Testis (tissue), 2 donors: ENCODE measurements at regions not wholly inside any gene's neighbourhood (a gene's known extent, or its start where the extent isn't known, plus 50 kb on each side); places are given as distances from the start of the nearest gene placed in this dataset.

Source experiments
- CTCF ChIP-seq, 3 experiments: fragments of 450-650 bp in 2 of 3; fragments of 200-600 bp in 1 of 3; sonication (generic) in 1 of 3; IDR thresholded peaks; one replicate each; pipeline ENCODE4 v1.5.1; 2016 to 2019; ENCODE audit warnings: antibody characterized with exemption in 3 of 3, mild to moderate bottlenecking in 2 of 3, moderate library complexity in 1 of 3
- POLR2A ChIP-seq: fragments of 450-650 bp; IDR thresholded peaks from one replicate; pipeline ENCODE4 v1.6.1; 2017; ENCODE audit warnings: antibody characterized with exemption, mild to moderate bottlenecking, moderate library complexity

DNA sequence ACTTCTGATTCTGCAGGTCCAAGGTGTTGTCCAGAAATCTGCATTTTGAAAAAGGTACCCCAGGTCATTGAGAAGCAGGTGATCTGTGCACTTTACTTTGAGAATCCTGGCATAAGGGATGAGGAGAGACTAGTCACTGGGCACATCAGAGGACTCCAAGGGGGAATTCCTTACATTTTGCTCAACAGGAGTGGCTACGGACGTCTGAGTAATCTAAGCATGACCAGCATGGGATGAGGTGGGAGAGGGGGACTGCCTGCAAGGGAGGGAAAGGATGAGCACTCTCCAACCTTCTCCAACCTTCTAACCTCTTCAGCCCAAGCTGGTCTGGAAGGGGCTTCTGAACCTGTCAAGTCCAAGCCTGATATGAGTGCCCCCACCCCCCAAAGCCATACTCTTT, 55.5 kb downstream of the MARCHF4 start:
- TF ChIP-seq CTCF (IDR thresholded peaks at IDR 0.05) (no peak), POLR2A (no peak)
